NB4 (cell line): ENCODE measurements at regions not wholly inside any gene's neighbourhood (a gene's known extent, or its start where the extent isn't known, plus 50 kb on each side); places are given as distances from the start of the nearest gene placed in this dataset.

Experiments used
- DNase-seq: peaks from one replicate; pipeline ENCODE4 v3.0.0; 2010; ENCODE audit warnings: low read depth
- H3K4me3 ChIP-seq: one replicate; pipeline ENCODE4 v1.5.1; 2011; ENCODE audit warnings: mild to moderate bottlenecking, low read depth, low read length, moderate library complexity
- MYC ChIP-seq: IDR thresholded peaks from 2 replicates; pipeline ENCODE4 v1.6.1; 2011; ENCODE audit warnings: low read depth, low read length
- POLR2A ChIP-seq: IDR thresholded peaks from 2 replicates; pipeline ENCODE4 v1.6.1; 2011; ENCODE audit warnings: mild to moderate bottlenecking; ENCODE audit not compliant: insufficient read length; ENCODE audit errors: extremely low read depth
- TF ChIP-seq, protein P1 (sequence below): IDR thresholded peaks from one replicate; pipeline ENCODE4 v1.5.1; 2012; ENCODE audit warnings: low read depth, low read length
- TF ChIP-seq, protein P2 (sequence below): IDR thresholded peaks from 2 replicates; pipeline ENCODE4 v1.6.1; 2011; ENCODE audit warnings: low read depth, low read length

DNA sequence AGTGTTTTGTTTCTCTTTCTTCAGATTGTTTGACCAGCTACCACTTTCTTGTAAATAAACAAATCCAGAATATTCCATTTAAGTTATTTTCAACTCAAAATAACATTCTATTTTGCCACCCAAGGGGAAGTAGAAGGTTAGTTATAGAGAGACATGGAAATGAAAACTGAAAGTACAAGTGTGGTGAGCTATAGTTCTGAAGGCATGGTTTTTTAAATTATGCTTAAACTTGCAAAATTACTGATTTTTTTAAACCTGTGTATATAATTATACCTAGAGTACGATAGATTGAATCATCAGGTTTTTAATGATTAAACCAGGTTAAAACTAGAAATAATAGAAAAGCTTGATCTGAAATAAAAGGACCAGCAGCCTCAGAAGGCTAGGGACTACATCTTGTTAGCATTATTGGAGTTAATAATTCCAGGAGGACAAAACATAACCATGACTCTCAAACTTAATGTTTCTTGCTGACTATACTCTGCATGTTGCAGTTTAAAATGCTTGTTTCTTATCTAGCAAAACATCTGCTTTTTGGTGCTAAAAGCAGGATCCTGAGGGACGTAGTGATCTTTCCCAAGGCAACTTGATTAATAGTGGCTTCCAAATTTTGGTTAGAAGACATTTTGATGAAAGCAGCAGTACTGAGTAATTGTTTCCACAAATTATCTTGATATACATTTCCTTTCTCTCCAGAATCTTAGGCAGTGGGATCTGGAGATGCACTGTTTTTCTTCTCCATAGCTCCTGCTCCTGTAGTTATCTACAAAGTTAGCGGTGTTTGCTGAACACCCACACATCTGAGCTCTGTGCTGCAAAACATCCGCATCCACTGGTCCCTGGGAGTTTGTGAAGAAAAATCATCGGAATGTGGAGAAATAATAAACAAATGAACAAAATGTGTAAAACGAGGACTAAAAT lies 327.2 kb upstream of the PKDCC start:
- TF ChIP-seq, protein P1, sequence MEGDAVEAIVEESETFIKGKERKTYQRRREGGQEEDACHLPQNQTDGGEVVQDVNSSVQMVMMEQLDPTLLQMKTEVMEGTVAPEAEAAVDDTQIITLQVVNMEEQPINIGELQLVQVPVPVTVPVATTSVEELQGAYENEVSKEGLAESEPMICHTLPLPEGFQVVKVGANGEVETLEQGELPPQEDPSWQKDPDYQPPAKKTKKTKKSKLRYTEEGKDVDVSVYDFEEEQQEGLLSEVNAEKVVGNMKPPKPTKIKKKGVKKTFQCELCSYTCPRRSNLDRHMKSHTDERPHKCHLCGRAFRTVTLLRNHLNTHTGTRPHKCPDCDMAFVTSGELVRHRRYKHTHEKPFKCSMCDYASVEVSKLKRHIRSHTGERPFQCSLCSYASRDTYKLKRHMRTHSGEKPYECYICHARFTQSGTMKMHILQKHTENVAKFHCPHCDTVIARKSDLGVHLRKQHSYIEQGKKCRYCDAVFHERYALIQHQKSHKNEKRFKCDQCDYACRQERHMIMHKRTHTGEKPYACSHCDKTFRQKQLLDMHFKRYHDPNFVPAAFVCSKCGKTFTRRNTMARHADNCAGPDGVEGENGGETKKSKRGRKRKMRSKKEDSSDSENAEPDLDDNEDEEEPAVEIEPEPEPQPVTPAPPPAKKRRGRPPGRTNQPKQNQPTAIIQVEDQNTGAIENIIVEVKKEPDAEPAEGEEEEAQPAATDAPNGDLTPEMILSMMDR: no peak
- TF ChIP-seq, protein P2, sequence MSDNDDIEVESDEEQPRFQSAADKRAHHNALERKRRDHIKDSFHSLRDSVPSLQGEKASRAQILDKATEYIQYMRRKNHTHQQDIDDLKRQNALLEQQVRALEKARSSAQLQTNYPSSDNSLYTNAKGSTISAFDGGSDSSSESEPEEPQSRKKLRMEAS: no peak
- H3K4me3 ChIP-seq: no peak overlapping the region
- no peak for DNase-seq

GRCh38 chr2:41722668-41723369 lies 325.0 kb upstream of the PKDCC start:
- DNase-seq: no peak
- TF ChIP-seq, protein P1: no peak
- TF ChIP-seq, protein P2: no peak
- no peak for TF ChIP-seq POLR2A
- TF ChIP-seq MYC: no peak
- no peak overlapping the region for H3K4me3 ChIP-seq

DNA sequence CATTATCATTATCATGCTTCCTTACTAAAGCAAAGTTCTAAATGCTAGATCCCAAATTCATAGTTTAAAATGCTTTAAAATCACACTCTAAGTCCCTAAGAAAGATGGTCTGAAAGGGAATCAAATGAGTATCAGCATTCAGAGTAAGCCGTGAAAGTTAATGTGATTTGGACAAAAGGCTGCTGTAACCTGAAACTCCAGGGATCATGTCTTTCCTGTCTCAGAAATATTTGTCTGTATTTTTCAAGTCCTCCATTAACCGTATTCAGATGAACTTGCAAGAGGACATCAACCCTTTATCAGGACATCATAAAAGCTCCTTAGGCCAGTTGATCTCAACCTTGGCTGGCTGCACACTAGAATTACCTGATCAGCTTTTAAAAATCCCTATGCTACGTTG lies 324.3 kb upstream of the PKDCC start:
- TF ChIP-seq, protein P1: no peak
- H3K4me3 ChIP-seq: no peak overlapping the region
- no peak for DNase-seq

DNA sequence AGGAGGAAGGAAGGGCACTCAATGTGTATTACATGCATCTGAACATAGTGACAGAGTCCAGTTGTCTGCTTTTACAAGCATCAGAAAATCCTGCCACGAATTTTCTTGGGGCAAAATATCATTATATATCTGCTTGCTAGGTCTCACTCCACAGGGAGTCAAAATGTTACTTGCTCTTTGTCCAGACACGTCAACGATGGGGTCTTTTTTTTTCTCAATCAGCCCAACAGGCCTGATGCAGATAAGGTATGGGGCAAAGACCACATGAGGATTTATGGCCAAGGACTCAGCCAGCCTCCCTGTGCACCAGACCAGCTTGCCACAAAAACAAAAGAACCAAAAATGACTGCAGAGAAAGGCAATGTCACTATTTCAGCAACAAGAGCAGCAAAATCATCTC lies 323.4 kb upstream of the PKDCC start:
- DNase-seq: no peak
- no peak overlapping the region for H3K4me3 ChIP-seq
- TF ChIP-seq POLR2A: no peak
- TF ChIP-seq, protein P1: no peak

DNA sequence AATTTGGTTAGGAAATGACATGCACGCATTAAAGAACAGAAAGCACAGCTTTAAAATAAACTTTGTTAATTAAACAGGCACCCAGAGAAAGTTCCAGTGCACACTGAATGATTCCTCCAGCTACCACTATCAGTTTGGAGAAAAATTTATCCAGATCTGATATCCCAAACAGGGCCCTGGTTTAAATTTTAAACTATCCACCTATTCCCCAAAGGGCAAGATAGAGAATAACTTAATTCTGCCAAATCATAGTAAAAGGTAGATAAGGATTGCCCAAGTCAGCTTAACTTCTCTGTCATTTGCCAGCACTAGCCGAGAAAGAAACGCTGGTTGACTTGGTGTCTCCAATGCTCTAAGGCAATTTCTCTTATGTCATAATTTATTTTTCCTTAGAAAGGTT lies 321.9 kb upstream of the PKDCC start:
- TF ChIP-seq POLR2A: no peak
- TF ChIP-seq, protein P1: no peak
- TF ChIP-seq MYC: no peak
- TF ChIP-seq, protein P2: no peak
- DNase-seq: no peak
- H3K4me3 ChIP-seq: no peak overlapping the region

DNA sequence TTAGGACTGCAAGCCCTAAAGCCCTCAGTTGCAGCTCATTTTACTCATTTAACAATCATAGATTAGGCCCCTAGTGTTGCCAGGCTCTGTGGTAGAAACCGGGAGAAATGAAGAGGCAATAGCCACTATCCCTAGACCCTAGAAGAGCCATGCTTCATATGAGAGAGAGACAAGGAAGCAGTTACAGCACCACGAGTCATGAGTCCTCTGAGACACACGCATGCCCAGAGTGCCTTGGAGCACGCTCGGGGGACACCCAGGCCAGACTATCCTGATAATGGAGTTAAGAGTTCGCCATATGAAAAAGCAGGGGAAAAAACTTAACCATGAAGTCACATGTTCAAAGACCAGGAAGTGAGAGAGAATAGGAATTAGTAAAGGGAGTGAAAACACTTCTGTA lies 321.5 kb upstream of the PKDCC start:
- no peak overlapping the region for H3K4me3 ChIP-seq
- no peak for DNase-seq
- TF ChIP-seq, protein P1: no peak
- TF ChIP-seq POLR2A (no peak), MYC (no peak)
- TF ChIP-seq, protein P2: no peak
